Adrenal gland (tissue), 9 donors: ENCODE measurements at regions not wholly inside any gene's neighbourhood (a gene's known extent, or its start where the extent isn't known, plus 50 kb on each side); places are given as distances from the start of the nearest gene placed in this dataset.

Experiments
- DNase-seq, 7 donors: peaks; one replicate each; pipeline ENCODE4 v3.0.0-alpha.2; 2019 to 2020
- H3K27ac ChIP-seq, 5 donors: fragments of 200-600 bp; sonication (generic) in 4 of 5; 1 replicate in 3 of 5; 2 replicates in 2 of 5; pipeline versions ENCODE4 v1.5.1 to v1.8.0; 2016 to 2020; ENCODE audit warnings: mild to moderate bottlenecking in 1 of 5
- H3K27me3 ChIP-seq: fragments of 200-600 bp; 2 replicates; pipeline ENCODE4 v1.8.0; 2021
- H3K36me3 ChIP-seq, 2 donors: fragments of 200-600 bp; replicated peaks in 1 of 2; 1 replicate in 1 of 2; 2 replicates in 1 of 2; pipeline versions ENCODE4 v1.5.1 to v1.8.0; 2018 to 2022
- H3K4me1 ChIP-seq, 2 donors: fragments of 200-600 bp; replicated peaks in 1 of 2; 1 replicate in 1 of 2; 2 replicates in 1 of 2; pipeline versions ENCODE4 v1.5.1 to v1.8.0; 2018 to 2021
- H3K4me3 ChIP-seq, 4 donors: fragments of 200-600 bp; sonication (generic) in 3 of 4; one replicate each; pipeline ENCODE4 v1.5.1; 2016 to 2018
- H3K9me3 ChIP-seq, 3 donors: fragments of 200-600 bp; sonication (generic) in 1 of 3; replicated peaks in 1 of 3; 1 replicate in 2 of 3; 2 replicates in 1 of 3; pipeline versions ENCODE4 v1.5.1 to v1.8.0; 2016 to 2021
- CTCF ChIP-seq, 6 experiments: fragments of 450-650 bp in 4 of 6; fragments of 200-600 bp in 2 of 6; sonication (generic) in 1 of 6; IDR thresholded peaks; 1 replicate in 5 of 6; 2 replicates in 1 of 6; pipeline versions ENCODE4 v1.5.1 to v1.8.0; 2016 to 2021; ENCODE audit warnings: antibody characterized with exemption in 6 of 6, mild to moderate bottlenecking in 2 of 6, moderate library complexity in 1 of 6
- POLR2A ChIP-seq, 2 donors: fragments of 450-650 bp; IDR thresholded peaks; one replicate each; pipeline ENCODE4 v1.6.1; 2017; ENCODE audit warnings: antibody characterized with exemption in 2 of 2, mild to moderate bottlenecking in 2 of 2, moderate library complexity in 1 of 2
- WGBS, 4 donors: extraction: QIAGEN DNeasy Blood & Tissue Kit in 2 of 4; methylation state at CpG; one replicate each; pipeline versions ENCODE4 v1.1.5 to v1.1.7; 2013 to 2017; 5-methylcytosine and 5-hydroxymethylcytosine counted together
- intact Hi-C, 2 donors: fragments of 100-400 bp; cut with DNase I; formaldehyde crosslinking; loops; one replicate each; pipeline versions ENCODE4 v1.14.1 to v1.15.0; 2022 to 2023
- donor health status: healthy with polysubstance abuse.
- donor health status: Bipolar disorder and iron deficiency.
- donor health status: DM: yes; HTN: yes; CAD: no.
- donor health status: DM: no; HTN: no; CAD: no.
- donor health status: DM: no; HTN: no; CAD: no.

GRCh38 chr5:128673000-128673399 lies 135.0 kb upstream of the FBN2 start:
- intact Hi-C loops, result loop anchor here (5.0 to 10.0 kb wide), 2 partner anchors 451 to 458 kb away; no protein-coding TSS in a partner anchor
- Histone ChIP-seq H3K27me3 (no peaks in the 10 kb centered on the region), H3K4me3 (no peak overlapping the region), H3K9me3 (no peaks in the 10 kb centered on the region), H3K4me1 (no peaks in the 10 kb centered on the region), H3K27ac (no peak overlapping the region), H3K36me3 (no peaks in the 10 kb centered on the region)
- no peak for DNase-seq
- 68 to 73% (median 71%) methylated on average over 3 of the region's 3 CpGs for WGBS, 4 donors
- TF ChIP-seq POLR2A (IDR thresholded peaks at IDR 0.05), result no peak
- TF ChIP-seq CTCF (IDR thresholded peaks at IDR 0.05), result no peak

- no peaks in the 10 kb centered on the region for H3K36me3 ChIP-seq
- no peak overlapping the region for H3K27ac ChIP-seq
- WGBS, 4 donors, result 68 to 76% (median 72%) methylated on average over 1 of the region's 1 CpG
- H3K9me3 ChIP-seq, result no peaks in the 10 kb centered on the region
- no peak for TF ChIP-seq CTCF (IDR thresholded peaks at IDR 0.05)
- TF ChIP-seq POLR2A (IDR thresholded peaks at IDR 0.05), result no peak
- intact Hi-C loops, result loop anchor here (5.0 to 10.0 kb wide), 2 partner anchors 451 to 459 kb away; no protein-coding TSS in a partner anchor
- no peak for DNase-seq
- no peak overlapping the region for H3K4me3 ChIP-seq
- no peaks in the 10 kb centered on the region for H3K4me1 ChIP-seq
- H3K27me3 ChIP-seq, result no peaks in the 10 kb centered on the region
These were observed 135.4 kb upstream of the FBN2 start for GRCh38 chr5:128673411-128673957.

- H3K36me3 ChIP-seq, result no peaks in the 10 kb centered on the region
- 84 to 92% (median 86%) methylated on average over 3 of the region's 3 CpGs for WGBS, 4 donors
- TF ChIP-seq CTCF (IDR thresholded peaks at IDR 0.05) (no peak), POLR2A (IDR thresholded peaks at IDR 0.05) (no peak)
- intact Hi-C loops, result loop anchor here (5.0 to 10.0 kb wide), 2 partner anchors 452 to 459 kb away; no protein-coding TSS in a partner anchor
- DNase-seq, result no peak
- no peak overlapping the region for H3K27ac ChIP-seq
- no peak overlapping the region for H3K4me3 ChIP-seq
- no peaks in the 10 kb centered on the region for H3K4me1 ChIP-seq
- H3K27me3 ChIP-seq, result no peaks in the 10 kb centered on the region
- no peaks in the 10 kb centered on the region for H3K9me3 ChIP-seq
These were observed 135.9 kb upstream of the FBN2 start for GRCh38 chr5:128673970-128674369.

GRCh38 chr5:128674837-128675446 lies 136.9 kb upstream of the FBN2 start:
- no peaks in the 10 kb centered on the region for H3K36me3 ChIP-seq
- peak; percentile 46 to 76 (median 61) for DNase-seq
- 28 to 38% (median 33%) methylated on average over 3 of the region's 3 CpGs for WGBS, 4 donors
- intact Hi-C loops, result loop anchor here (5.0 to 10.0 kb wide), 3 partner anchors 453 to 468 kb away; no protein-coding TSS in a partner anchor
- TF ChIP-seq POLR2A (IDR thresholded peaks at IDR 0.05) (no peak), CTCF (IDR thresholded peaks at IDR 0.05) (peak; percentile 54 to 74 (median 64))
- H3K9me3 ChIP-seq, result no peaks in the 10 kb centered on the region
- no peaks in the 10 kb centered on the region for H3K27me3 ChIP-seq
- no peak overlapping the region for H3K4me3 ChIP-seq
- H3K4me1 ChIP-seq, result no peaks in the 10 kb centered on the region
- H3K27ac ChIP-seq, result no peak overlapping the region
